ENCODE measurements at regions not wholly inside any gene's neighbourhood (a gene's known extent, or its start where the extent isn't known, plus 50 kb on each side); places are given as distances from the start of the nearest gene placed in this dataset.

GRCh38 chr1:199644912-199645311 is 382.6 kb upstream of the NR5A2 start:
- no peak for TF ChIP-seq POLR2AphosphoS5 (IDR thresholded peaks at IDR 0.05; ENCODE audit: borderline replicate concordance, low read depth, low read length)
- TF ChIP-seq EZH2 (IDR thresholded peaks at IDR 0.05): no peak

Data from SK-N-MC (cell line).